ENCODE measurements at regions not wholly inside any gene's neighbourhood (a gene's known extent, or its start where the extent isn't known, plus 50 kb on each side); places are given as distances from the start of the nearest gene placed in this dataset.

DNA sequence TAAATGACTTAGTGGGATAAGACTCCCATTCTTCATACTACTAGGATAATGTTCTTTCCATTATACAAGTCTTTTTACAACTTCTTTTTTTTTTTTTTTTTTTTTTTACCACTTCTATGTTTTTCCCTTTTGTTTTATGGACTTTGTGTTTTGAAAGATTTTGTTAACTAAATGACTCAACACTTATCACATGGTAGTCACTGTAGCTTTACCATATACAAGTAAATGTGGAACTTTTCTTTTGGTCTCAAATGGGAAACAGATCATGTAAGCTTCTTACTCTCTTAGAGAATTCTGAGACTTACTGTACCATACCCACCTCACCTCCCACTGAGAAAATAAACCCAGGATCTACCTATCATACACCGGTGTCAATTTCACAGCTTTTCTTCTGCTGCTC lies 590.3 kb upstream of the CDH2 start:
- TF ChIP-seq CTCF (conservative IDR thresholded peaks at IDR 0.05; ENCODE audit: low read depth, low read length) = no peak
- no peak for DNase-seq (ENCODE audit: low read depth)
- no peak overlapping the region for H3K4me3 ChIP-seq (ENCODE audit: low read depth, low read length)

DNA sequence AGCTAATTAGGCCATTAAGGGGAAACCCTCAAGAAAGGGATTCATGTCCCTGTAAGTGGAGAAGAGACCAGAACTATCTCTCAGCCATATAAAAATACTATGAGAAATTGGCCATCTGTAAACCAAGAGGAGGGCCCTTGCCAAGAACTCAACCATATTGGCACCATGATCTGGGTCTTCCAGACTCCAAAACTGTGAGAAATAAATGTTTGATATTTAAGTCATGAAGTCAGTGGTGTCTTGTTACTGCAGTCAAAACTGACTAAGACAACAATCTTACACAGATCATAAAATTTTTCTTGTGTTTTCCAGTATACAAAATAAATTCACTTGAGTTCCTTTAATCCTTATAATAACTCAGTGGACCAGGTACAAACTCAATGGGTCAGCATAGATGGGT lies 589.8 kb upstream of the CDH2 start:
- H3K4me3 ChIP-seq (ENCODE audit: low read depth, low read length) = no peak overlapping the region
- no peak for TF ChIP-seq CTCF (conservative IDR thresholded peaks at IDR 0.05; ENCODE audit: low read depth, low read length)
- no peak for DNase-seq (ENCODE audit: low read depth)

GRCh38 chr18:28766027-28766426 lies 589.1 kb upstream of the CDH2 start:
- TF ChIP-seq CTCF (conservative IDR thresholded peaks at IDR 0.05; ENCODE audit: low read depth, low read length) = no peak
- no peak overlapping the region for H3K4me3 ChIP-seq (ENCODE audit: low read depth, low read length)
- DNase-seq (ENCODE audit: low read depth) = no peak

DNA sequence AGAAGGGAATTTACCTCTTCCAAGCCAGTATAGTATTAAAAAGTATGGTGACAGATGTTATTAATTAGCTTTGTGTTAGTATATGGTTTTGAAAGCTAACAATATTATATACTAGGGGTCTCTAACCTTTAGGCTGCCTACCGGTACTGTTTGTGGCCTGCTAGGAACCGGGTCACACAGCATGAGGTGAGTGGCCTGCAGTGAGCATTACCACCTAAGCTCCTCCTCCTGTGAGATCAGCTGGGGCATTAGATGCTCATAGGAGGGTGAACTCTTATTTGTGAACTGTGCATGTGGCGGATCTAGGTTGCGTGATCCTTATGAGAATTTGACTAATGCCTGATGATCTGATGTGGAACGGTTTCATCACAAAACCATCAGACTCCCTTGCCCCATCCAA lies 583.4 kb upstream of the CDH2 start:
- no peak overlapping the region for H3K4me3 ChIP-seq (ENCODE audit: low read depth, low read length)
- no peak for TF ChIP-seq CTCF (conservative IDR thresholded peaks at IDR 0.05; ENCODE audit: low read depth, low read length)
- DNase-seq (ENCODE audit: low read depth) = no peak

GRCh38 chr18:28757466-28758008 lies 580.6 kb upstream of the CDH2 start:
- H3K4me3 ChIP-seq (ENCODE audit: low read depth, low read length) = no peak overlapping the region
- no peak for TF ChIP-seq CTCF (conservative IDR thresholded peaks at IDR 0.05; ENCODE audit: low read depth, low read length)
- DNase-seq (ENCODE audit: low read depth) = no peak

- no peak for TF ChIP-seq CTCF (conservative IDR thresholded peaks at IDR 0.05; ENCODE audit: low read depth, low read length)
- DNase-seq (ENCODE audit: low read depth) = no peak
- no peak overlapping the region for H3K4me3 ChIP-seq (ENCODE audit: low read depth, low read length)
Measured at GRCh38 chr18:28743115-28743514, 566.2 kb upstream of the CDH2 start.

- H3K4me3 ChIP-seq (ENCODE audit: low read depth, low read length) = no peak overlapping the region
- no peak for DNase-seq (ENCODE audit: low read depth)
- no peak for TF ChIP-seq CTCF (conservative IDR thresholded peaks at IDR 0.05; ENCODE audit: low read depth, low read length)
Measured at GRCh38 chr18:28740575-28740974, 563.6 kb upstream of the CDH2 start.
